HG03139 (cell line): ENCODE measurements at regions not wholly inside any gene's neighbourhood (a gene's known extent, or its start where the extent isn't known, plus 50 kb on each side); places are given as distances from the start of the nearest gene placed in this dataset.
A peak's percentile ranks its signal among the peaks of the same experiment; 100 is the strongest.

Experiments
- ATAC-seq: cut with Tn5 transposase; IDR thresholded peaks from one replicate; pipeline ENCODE4 v1.9.1; 2021; ENCODE audit not compliant: unreplicated experiment

- peak; percentile 73 for ATAC-seq
Observed at GRCh38 chr4:146029939-146030710, 91.5 kb upstream of the ZNF827 start.

- ATAC-seq, result peak; percentile 47
Observed at GRCh38 chr4:146029147-146029546, 90.5 kb upstream of the ZNF827 start.

GRCh38 chr4:146027761-146028160, 89.1 kb upstream of the ZNF827 start:
- ATAC-seq, result no peak

GRCh38 chr4:146023334-146023967, 84.8 kb upstream of the ZNF827 start:
- peak; percentile 98 for ATAC-seq

DNA sequence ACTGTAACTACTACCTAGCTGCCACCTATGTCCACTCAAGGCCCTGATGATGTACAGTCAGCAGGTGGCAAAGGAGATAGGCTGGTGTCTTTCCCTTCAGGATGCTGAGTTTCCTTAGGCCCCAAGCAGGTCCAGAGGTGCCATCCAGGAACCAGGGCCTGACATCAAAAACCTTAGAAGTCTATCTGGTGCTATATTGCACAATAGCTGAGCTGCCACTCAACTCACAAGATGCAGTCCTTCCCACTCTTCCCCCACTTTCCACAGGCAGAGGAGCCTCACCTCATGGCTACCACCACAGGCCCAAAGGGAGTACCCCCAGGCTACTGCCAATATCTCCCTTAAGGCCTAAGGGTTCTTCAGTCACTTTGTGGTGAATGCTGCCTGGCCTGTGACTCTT, 83.9 kb upstream of the ZNF827 start:
- no peak for ATAC-seq

DNA sequence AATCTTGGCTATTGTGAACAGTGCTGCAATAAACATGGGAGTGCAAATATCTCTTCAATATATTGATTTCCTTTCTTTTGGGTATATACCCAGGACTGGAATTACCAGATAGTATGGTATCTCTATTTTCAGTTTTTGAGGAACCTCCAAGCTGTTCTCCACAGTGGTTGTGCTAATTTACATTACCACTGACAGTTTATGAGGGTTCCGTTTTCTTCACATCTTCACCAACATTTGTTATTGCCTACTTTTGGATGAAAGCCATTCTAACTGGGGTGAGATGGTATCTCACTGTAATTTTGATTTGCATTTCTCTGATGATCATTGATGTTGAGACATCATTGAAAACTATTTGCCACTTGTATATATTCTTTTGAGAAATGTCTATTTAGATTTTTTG, 79.6 kb upstream of the ZNF827 start:
- ATAC-seq, result no peak

GRCh38 chr4:146004730-146005129, 66.1 kb upstream of the ZNF827 start:
- no peak for ATAC-seq

- no peak for ATAC-seq
Observed at GRCh38 chr4:145988628-145989027, 50.0 kb upstream of the ZNF827 start.
